ENCODE measurements at regions not wholly inside any gene's neighbourhood (a gene's known extent, or its start where the extent isn't known, plus 50 kb on each side); places are given as distances from the start of the nearest gene placed in this dataset.

- no peaks in the 10 kb centered on the region for H3K9me3 ChIP-seq
- H3K4me1 ChIP-seq (replicated peaks), result no peaks in the 10 kb centered on the region
- no peaks in the 10 kb centered on the region for H3K36me3 ChIP-seq
- WGBS, result 95% methylated on average over 11 of the region's 11 CpGs
- H3K27ac ChIP-seq, result no peak overlapping the region
- no peak overlapping the region for H3K4me3 ChIP-seq
- DNase-seq (ENCODE audit: low spot score), result no peak
- TF ChIP-seq POLR2A (IDR thresholded peaks at IDR 0.05) (no peak), CTCF (IDR thresholded peaks at IDR 0.05) (no peak), POLR2AphosphoS5 (IDR thresholded peaks at IDR 0.05) (no peak)
- intact Hi-C loops (cut with DNase I), result no loop called here
- H3K27me3 ChIP-seq (replicated peaks; ENCODE audit: insufficient read depth), result no peaks in the 10 kb centered on the region
These were observed 157.7 kb upstream of the NECTIN1 start for GRCh38 chr11:119886667-119887230.

GRCh38 chr11:119885861-119886567, 157.0 kb upstream of the NECTIN1 start:
- TF ChIP-seq CTCF (IDR thresholded peaks at IDR 0.05) (no peak), POLR2A (IDR thresholded peaks at IDR 0.05) (no peak), POLR2AphosphoS5 (IDR thresholded peaks at IDR 0.05) (no peak)
- Histone ChIP-seq H3K36me3 (no peaks in the 10 kb centered on the region), H3K4me3 (no peak overlapping the region), H3K27me3 (replicated peaks; ENCODE audit: insufficient read depth) (no peaks in the 10 kb centered on the region), H3K4me1 (replicated peaks) (no peaks in the 10 kb centered on the region), H3K9me3 (no peaks in the 10 kb centered on the region), H3K27ac (no peak overlapping the region)
- WGBS, result 70% methylated on average over 5 of the region's 5 CpGs
- no peak for DNase-seq (ENCODE audit: low spot score)
- intact Hi-C loops (cut with DNase I), result no loop called here

GRCh38 chr11:119885067-119885466, 156.1 kb upstream of the NECTIN1 start:
- no peak for TF ChIP-seq POLR2A (IDR thresholded peaks at IDR 0.05)
- no peak for TF ChIP-seq POLR2AphosphoS5 (IDR thresholded peaks at IDR 0.05)
- no peak for TF ChIP-seq CTCF (IDR thresholded peaks at IDR 0.05)

GRCh38 chr11:119882316-119882715, 153.3 kb upstream of the NECTIN1 start:
- Histone ChIP-seq H3K27me3 (replicated peaks; ENCODE audit: insufficient read depth) (no peaks in the 10 kb centered on the region), H3K27ac (no peak overlapping the region), H3K4me1 (replicated peaks) (no peaks in the 10 kb centered on the region), H3K4me3 (no peak overlapping the region), H3K36me3 (no peaks in the 10 kb centered on the region), H3K9me3 (no peaks in the 10 kb centered on the region)
- DNase-seq (ENCODE audit: low spot score), result no peak
- TF ChIP-seq CTCF (IDR thresholded peaks at IDR 0.05) (no peak), POLR2A (IDR thresholded peaks at IDR 0.05) (no peak), POLR2AphosphoS5 (IDR thresholded peaks at IDR 0.05) (no peak)
- intact Hi-C loops (cut with DNase I), result no loop called here
- 95% methylated on average over 4 of the region's 4 CpGs for WGBS

More at GRCh38 chr11:119885067-119885466, 156.1 kb upstream of the NECTIN1 start:
- Histone ChIP-seq H3K4me1 (replicated peaks) (no peaks in the 10 kb centered on the region), H3K4me3 (no peak overlapping the region), H3K27me3 (replicated peaks; ENCODE audit: insufficient read depth) (no peaks in the 10 kb centered on the region), H3K9me3 (no peaks in the 10 kb centered on the region), H3K36me3 (no peaks in the 10 kb centered on the region), H3K27ac (no peak overlapping the region)
- 80% methylated on average over 5 of the region's 5 CpGs for WGBS
- DNase-seq (ENCODE audit: low spot score), result no peak
- intact Hi-C loops (cut with DNase I), result no loop called here

GRCh38 chr11:119880873-119881272, 151.9 kb upstream of the NECTIN1 start:
- Histone ChIP-seq H3K27me3 (replicated peaks; ENCODE audit: insufficient read depth) (no peaks in the 10 kb centered on the region), H3K4me3 (no peak overlapping the region), H3K27ac (no peak overlapping the region), H3K9me3 (no peaks in the 10 kb centered on the region), H3K4me1 (replicated peaks) (no peaks in the 10 kb centered on the region), H3K36me3 (no peaks in the 10 kb centered on the region)
- TF ChIP-seq POLR2AphosphoS5 (IDR thresholded peaks at IDR 0.05) (no peak), POLR2A (IDR thresholded peaks at IDR 0.05) (no peak), CTCF (IDR thresholded peaks at IDR 0.05) (no peak)
- DNase-seq (ENCODE audit: low spot score), result no peak
- intact Hi-C loops (cut with DNase I), result no loop called here
- 81% methylated on average over 7 of the region's 7 CpGs for WGBS

Data from prostate gland (tissue), 2 donors.